NCI-H774 (cell line): ENCODE measurements at regions not wholly inside any gene's neighbourhood (a gene's known extent, or its start where the extent isn't known, plus 50 kb on each side); places are given as distances from the start of the nearest gene placed in this dataset.
A peak's percentile ranks its signal among the peaks of the same experiment; 100 is the strongest.
"Not testable (repeated sequence)": the region's sequence is repeated elsewhere in the genome, so short reads cannot be mapped to it uniquely, and the experiment has no call there.

Experiments used
- DNase-seq: peaks from one replicate; lab custom pipeline; 2025; lab: John Stamatoyannopoulos, UW

- DNase-seq = peak; percentile 4
Observed at GRCh38 chr18:2223849-2224248, 347.5 kb downstream of the METTL4 start.

- no peak for DNase-seq
Observed at GRCh38 chr18:2236232-2236631, 335.1 kb downstream of the METTL4 start.

DNA sequence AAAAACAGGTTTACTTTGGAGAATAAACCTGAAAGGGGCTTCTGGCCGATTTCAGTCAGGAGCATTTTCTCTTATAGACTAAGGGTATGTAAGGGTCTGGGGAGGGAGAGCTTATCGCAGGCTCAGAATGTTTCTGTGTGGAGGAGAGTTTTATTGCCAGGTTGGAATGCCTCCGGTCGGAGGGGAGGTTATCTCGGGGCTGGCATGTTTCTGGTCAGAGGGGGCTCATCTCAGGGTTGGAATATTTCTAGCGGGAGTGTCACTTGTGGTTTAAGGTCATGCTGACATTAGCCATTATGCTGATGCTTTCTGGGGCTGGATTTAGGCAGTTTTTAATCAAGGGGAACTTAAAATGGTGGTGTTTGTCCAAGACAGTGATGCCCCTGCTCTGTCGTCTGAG, 333.6 kb downstream of the METTL4 start:
- no peak for DNase-seq

- no peak for DNase-seq
Observed at GRCh38 chr18:2240311-2240705, 331.0 kb downstream of the METTL4 start.

DNA sequence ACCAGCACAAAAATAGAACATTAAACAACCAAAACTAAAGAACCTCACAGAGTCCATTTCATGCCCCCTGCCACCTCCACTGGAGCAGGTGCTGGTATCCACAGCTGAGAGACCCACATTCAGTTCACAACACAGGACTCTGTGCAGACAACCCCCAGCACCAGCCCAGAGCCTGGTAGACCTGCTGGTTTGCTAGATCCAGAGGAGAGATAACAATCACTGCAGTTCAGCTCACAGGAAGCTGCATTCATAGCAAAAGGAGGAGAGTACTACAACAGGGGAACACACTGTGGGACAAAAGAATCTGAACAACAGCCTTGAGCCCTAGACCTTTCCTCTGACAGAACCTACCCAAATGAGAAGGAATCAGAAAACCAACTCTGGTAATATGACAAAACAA, 326.7 kb downstream of the METTL4 start:
- DNase-seq = no peak

DNA sequence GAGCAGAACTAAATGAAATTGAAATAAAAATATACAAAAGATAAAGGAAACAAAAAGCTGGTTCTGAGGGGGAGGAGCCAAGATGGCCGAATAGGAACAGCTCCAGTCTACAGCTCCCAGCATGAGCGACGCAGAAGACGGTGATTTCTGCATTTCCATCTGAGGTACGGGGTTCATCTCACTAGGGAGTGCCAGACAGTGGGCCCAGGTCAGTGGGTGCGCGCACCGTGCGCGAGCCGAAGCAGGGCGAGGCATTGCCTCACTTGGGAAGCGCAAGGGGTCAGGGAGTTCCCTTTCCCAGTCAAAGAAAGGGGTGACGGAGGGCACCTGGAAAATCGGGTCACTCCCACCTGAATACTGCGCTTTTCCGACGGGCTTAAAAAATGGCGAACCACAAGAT, 324.2 kb downstream of the METTL4 start:
- not testable (repeated sequence) for DNase-seq

DNA sequence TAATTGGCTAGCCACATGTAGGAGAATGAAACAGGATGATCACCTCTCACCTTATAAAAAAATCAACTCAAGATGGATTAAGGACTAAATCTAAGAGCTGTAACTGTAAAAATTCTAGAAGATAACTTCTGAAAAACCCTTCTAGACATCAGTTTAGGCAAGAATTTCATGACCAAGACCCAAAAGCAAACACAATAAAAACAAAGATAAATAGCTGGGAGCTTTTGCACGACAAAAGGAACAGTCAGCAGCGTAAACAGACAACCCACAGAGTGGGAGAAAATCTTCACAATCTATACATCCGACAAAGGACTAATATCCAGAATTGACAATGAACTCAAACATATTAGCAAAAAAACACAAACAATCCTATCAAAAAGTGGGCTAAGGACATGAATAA, 316.3 kb downstream of the METTL4 start:
- no peak for DNase-seq

DNA sequence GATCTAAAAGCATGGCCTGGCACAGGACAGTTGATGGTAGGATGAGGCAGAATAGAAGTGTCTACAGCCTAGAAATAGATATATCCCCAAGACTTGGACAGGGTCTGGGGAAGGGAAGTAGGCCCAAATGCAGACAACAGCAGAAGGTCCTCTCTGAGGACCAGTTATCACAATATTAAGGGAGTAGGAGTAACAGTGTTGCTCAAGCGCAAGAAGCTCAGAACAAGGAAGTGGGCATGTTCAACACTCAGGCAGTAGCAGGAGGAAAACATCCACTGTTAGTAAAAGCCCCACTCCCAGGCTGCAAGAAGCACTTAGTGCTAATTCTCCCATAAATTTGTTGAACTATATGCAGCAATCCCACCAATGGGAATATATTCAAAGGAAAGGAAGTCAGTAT, 314.7 kb downstream of the METTL4 start:
- DNase-seq = no peak

GRCh38 chr18:2258954-2259353, 312.4 kb downstream of the METTL4 start:
- DNase-seq = no peak

DNA sequence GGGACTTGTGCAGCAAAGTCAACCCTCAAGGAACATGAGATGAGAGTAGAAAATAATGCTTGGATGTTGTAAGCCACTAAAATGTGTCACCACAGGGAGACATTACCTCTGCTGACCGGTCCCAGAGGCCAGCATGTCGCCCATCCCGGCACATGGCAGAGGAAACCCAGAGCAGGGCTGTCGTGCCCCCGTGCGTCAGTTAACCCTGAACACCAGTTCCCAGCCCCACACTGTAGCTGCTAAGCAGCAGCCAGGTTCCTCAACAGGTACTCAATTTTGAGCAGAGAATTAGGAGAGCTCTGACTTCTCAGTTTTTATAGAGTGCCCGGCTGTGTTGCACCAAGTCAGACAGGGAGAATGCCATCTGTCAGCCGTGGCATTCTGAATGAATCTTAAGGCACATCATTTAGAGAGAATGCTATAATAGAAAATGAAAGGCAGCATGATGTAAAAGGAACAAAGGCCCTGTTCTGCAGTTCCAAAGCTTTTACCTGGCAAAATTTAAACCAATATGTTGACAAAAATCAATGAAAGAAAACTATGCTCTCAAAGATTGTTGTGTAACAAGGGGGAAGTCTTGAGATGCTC, 307.9 kb downstream of the METTL4 start:
- DNase-seq = no peak

- no peak for DNase-seq
Observed at GRCh38 chr18:2274613-2275012, 296.7 kb downstream of the METTL4 start.

- DNase-seq = no peak
Observed at GRCh38 chr18:2281086-2281485, 290.2 kb downstream of the METTL4 start.

DNA sequence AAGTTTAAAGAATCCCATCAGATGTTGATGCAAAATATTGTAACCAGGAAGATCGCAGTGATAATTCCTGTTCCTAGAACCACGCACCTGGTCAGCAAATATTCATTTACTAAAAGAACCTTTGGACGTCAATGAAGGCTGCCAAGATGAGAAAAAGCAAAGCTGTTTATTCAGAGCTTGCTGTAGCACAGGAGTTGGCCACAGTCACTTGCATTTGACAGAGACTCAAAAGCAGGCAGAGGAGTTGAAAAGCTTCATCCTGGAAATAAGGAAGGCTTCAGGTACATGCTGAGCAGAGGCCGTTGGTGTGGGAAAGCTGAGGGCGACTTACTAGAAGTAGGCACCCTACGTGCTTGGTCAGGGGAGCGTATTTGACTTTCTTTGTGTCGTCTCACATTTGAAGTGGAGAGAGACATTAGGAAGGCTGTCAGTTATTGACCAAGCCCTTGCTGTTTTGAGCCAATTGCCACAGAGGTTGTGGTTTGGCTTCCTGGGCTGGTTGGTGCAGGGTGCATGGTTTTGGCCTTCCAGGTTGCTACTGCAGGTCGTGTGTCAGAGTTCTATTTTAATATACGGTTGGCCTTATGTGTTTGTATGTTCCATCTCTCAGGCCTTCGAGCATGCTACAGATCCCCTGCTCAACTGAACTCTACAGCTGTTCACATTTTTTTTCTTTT, 289.6 kb downstream of the METTL4 start:
- DNase-seq = no peak

DNA sequence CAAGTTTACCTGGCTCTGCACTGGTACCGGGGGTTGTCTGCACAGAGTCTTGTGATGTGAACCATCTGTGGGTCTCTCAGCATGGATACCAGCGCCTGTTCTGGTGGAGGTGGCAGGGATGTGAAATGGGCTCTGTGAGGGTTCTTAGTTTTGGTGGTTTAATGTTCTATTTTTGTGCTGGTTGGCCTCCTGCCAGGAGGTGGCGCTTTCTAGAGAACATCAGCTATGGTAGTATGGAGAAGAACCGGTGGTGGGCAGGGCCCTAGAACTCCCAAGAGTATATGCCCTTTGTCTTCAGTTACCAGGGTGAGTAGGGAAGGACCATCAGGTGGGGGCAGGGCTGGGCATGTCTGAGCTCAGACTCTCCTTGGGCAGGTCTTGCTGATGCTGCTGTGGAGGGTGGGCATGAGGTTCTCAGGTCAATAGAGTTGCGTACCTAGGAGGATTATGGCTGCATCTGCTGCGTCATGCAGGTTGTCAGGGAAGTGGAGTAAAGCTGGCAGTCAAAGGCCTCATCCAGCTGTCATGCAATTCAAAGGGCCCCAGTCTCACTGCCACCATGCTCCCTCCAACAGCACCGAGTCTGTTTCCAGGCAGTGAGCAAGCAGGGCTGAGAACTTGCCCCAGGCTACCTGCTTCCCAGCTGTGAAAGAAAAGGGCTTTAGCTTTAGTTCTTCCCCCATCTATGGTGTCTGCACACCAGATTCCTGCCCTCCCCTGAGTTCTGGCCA, 278.0 kb downstream of the METTL4 start:
- no peak for DNase-seq

DNA sequence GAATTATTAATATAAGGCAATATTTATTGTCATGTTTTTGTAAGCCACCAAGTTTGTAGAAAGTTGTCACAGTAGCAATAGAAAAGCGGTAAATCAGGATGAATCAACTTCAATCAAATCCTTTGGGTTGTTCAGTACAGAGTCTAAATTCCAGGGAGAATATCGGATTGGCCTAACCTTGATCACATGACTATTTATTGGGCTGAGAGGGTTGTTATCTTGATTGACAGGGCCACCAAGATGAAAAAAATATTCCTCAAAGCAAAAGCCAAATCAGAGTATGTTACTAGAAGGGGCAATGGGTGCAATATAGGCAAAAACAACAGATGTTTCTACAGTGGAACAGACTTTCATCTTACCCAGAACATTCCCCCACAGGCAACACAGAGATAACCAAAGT, 270.0 kb downstream of the METTL4 start:
- no peak for DNase-seq

DNA sequence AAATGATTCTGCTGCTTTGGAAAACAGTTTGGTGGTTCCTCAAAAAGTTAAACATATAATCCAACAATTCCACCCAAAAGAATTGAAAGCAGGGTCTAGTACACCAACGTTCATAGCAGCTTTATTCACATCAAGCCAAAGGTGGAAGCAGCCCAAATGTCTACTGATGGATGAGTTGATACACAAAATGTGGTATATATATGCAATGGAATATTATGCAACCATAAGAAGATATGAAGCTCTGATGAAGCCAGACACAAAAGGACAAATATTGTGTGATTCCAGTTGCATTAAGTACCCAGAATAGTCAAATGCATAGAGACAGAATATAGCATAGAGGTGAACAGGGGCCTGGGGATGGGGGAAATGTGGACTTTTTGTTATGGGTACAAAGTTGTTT, 269.3 kb downstream of the METTL4 start:
- DNase-seq = no peak

DNA sequence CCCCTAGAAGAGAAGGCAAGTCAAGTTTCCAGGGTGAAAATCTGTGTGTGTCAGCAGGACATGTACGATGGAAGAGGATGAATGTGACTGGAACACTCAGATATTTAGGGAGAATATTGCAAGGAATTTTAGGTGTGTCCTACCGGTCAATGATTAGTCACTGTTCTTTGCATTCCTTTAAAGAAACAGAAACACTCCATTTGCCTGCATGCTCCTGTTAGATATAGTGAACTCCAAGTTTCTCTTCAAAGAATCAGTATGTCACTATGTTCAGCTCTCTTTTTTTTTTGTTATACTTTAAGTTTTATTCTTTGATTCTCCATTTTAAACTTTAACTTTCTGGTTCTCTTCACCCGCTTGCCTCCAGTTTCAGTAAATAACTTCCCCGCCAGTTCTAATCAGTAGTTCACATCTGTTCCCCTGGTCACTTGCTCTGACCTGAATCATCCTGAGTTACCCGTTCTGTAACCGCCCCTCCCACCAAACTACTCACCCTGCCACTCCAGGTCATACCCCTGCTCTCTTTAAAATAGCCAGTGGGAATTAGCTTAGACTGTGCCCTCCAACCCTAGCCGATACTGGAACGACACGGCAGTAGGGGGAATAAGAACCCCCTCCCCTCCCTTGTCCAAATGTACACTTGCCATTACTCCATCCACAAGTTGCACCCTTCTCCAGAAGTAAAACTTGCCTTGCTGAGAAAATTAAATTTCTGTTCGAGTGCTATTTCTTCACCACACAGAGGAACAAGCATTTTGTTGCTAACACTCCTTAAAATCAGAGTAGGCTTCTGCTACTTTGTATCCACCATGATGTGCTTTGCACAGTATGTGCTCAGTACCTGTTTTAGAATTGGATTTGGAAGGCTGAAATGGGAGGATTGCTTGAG, 268.4 kb downstream of the METTL4 start:
- no peak for DNase-seq

- no peak for DNase-seq
Observed at GRCh38 chr18:2303517-2304238, 267.6 kb downstream of the METTL4 start.

GRCh38 chr18:2304378-2305175, 266.7 kb downstream of the METTL4 start:
- no peak for DNase-seq

DNA sequence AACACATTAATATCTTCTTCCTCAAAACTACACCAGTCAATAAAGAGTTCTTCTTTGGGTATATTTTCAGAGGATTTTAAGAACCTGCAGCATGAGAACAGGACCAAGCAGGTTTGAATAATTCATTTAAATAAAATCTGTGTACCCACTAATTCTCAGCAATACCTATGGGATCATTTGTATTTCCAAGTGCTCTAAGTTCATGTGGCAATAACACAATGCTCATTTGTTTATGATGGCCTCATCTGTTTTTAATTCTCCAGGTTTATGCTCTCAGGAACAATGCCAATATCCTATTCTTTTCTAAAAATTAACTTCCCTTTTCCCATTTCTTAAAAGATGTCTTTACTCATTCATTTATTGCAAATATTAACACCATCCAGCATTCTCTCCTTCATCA, 264.7 kb downstream of the METTL4 start:
- no peak for DNase-seq

DNA sequence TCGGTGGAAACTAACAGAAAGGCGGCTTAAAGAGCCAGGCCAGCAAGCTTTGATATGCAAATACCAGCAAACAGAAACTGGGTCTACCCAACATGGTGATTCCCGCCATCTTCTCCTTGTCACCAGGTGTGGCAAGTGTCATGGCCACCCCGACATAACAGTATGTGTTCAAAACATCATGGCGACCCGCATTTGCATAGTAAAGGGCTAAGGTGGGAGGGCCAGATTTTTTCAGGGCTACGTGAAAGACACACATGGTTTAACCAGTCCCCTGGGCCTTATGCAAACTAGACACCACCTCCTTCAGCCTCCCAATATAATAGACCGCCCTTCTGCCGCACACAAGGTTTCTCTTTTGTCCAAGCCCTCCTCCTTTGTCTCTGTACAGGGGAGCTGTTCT, 260.4 kb downstream of the METTL4 start:
- no peak for DNase-seq
